Central memory CD4-positive, alpha-beta T cell (primary cell): ENCODE measurements at regions not wholly inside any gene's neighbourhood (a gene's known extent, or its start where the extent isn't known, plus 50 kb on each side); places are given as distances from the start of the nearest gene placed in this dataset.

Experiments
- DNase-seq: peaks from one replicate; pipeline ENCODE4 v3.0.0; 2022

GRCh38 chr2:181152226-181152625 is 171.8 kb downstream of the UBE2E3 start:
- DNase-seq, result no peak

- no peak for DNase-seq
Measured at GRCh38 chr2:181152701-181153100, 172.3 kb downstream of the UBE2E3 start.

- DNase-seq, result no peak
Measured at GRCh38 chr2:181153886-181154285, 173.5 kb downstream of the UBE2E3 start.

GRCh38 chr2:181157326-181157725 is 176.9 kb downstream of the UBE2E3 start:
- DNase-seq, result no peak

GRCh38 chr2:181158427-181158826 is 178.0 kb downstream of the UBE2E3 start:
- no peak for DNase-seq

- no peak for DNase-seq
Measured at GRCh38 chr2:181161615-181162014, 181.2 kb downstream of the UBE2E3 start.

- DNase-seq, result no peak
Measured at GRCh38 chr2:181163139-181163538, 182.7 kb downstream of the UBE2E3 start.

- no peak for DNase-seq
Measured at GRCh38 chr2:181163691-181164090, 183.3 kb downstream of the UBE2E3 start.

GRCh38 chr2:181164699-181165098 is 184.3 kb downstream of the UBE2E3 start:
- no peak for DNase-seq

GRCh38 chr2:181165199-181165868 is 184.9 kb downstream of the UBE2E3 start:
- DNase-seq, result peak; percentile 36

GRCh38 chr2:181169503-181169902 is 189.1 kb downstream of the UBE2E3 start:
- no peak for DNase-seq

- no peak for DNase-seq
Measured at GRCh38 chr2:181170256-181170655, 189.9 kb downstream of the UBE2E3 start.

- no peak for DNase-seq
Measured at GRCh38 chr2:181172676-181173075, 192.3 kb downstream of the UBE2E3 start.

GRCh38 chr2:181174611-181175580 is 194.5 kb downstream of the UBE2E3 start:
- DNase-seq, result no peak

GRCh38 chr2:181176540-181176939 is 196.1 kb downstream of the UBE2E3 start:
- no peak for DNase-seq

- DNase-seq, result no peak
Measured at GRCh38 chr2:181177376-181177775, 197.0 kb downstream of the UBE2E3 start.

GRCh38 chr2:181178130-181178529 is 197.7 kb downstream of the UBE2E3 start:
- DNase-seq, result no peak

- DNase-seq, result no peak
Measured at GRCh38 chr2:181178823-181179412, 198.5 kb downstream of the UBE2E3 start.

GRCh38 chr2:181183878-181184542 is 203.6 kb downstream of the UBE2E3 start:
- DNase-seq, result no peak

- DNase-seq, result no peak
Measured at GRCh38 chr2:181185421-181185820, 205.0 kb downstream of the UBE2E3 start.

GRCh38 chr2:181185948-181186347 is 205.5 kb downstream of the UBE2E3 start:
- no peak for DNase-seq

- DNase-seq, result no peak
Measured at GRCh38 chr2:181188605-181189004, 208.2 kb downstream of the UBE2E3 start.

- DNase-seq, result no peak
Measured at GRCh38 chr2:181189951-181190350, 209.5 kb downstream of the UBE2E3 start.
